HepG2 (cell line): ENCODE measurements at regions not wholly inside any gene's neighbourhood (a gene's known extent, or its start where the extent isn't known, plus 50 kb on each side); places are given as distances from the start of the nearest gene placed in this dataset.

ENCODE experiments used
- ATAC-seq: fragments of 200-7000 bp; cut with Tn5 transposase; 3 replicates; pipeline ENCODE4 v1.9.1; 2020; ENCODE audit warnings: mild to moderate bottlenecking, moderate library complexity
- BruUV-seq: library from RNA; stranded (reverse); fragments of 400-500 nt; replicated peaks from 2 replicates; lab custom pipeline; 2021; lab: Mats Ljungman, UMichigan
- CTCF ChIA-PET: fragments of 300-600 bp; formaldehyde crosslinking; extraction: SDS; loops from one replicate; lab custom pipeline; 2021; ENCODE audit warnings: low total read pairs, inconsistent platforms, low intra/inter-chr PET ratio; lab: Yijun Ruan, JAX
- POLR2A ChIA-PET: fragments of 350-600 bp; sonication (Branson Sonifier 250); formaldehyde crosslinking; loops from one replicate; lab custom pipeline; 2020; ENCODE audit warnings: antibody characterized with exemption, inconsistent platforms; lab: Yijun Ruan, JAX
- DNase-seq: peaks from one replicate; pipeline ENCODE4 v3.0.0-alpha.2; 2015; ENCODE audit warnings: low spot score
- FAIRE-seq: peaks from 3 replicates; lab custom pipeline; 2011; peaks lifted over from hg19 to GRCh38; lab: Jason Lieb, UNC
- H2AFZ ChIP-seq: one replicate; pipeline ENCODE4 v1.6.1; 2011; ENCODE audit warnings: low read length, inconsistent platforms
- H3K27ac ChIP-seq: fragments of 300-600 bp; 3 replicates; pipeline ENCODE4 v1.8.0; 2011; ENCODE audit warnings: mixed run types, mild to moderate bottlenecking, mixed read lengths, low read length, inconsistent platforms; ENCODE audit not compliant: insufficient read depth; ENCODE audit errors: extremely low read length
- H3K27me3 ChIP-seq, 2 experiments: fragments of 200-600 bp in 1 of 2; 2 replicates in 1 of 2; 3 replicates in 1 of 2; pipeline versions ENCODE4 v1.6.0 to v1.8.0; 2011; ENCODE audit warnings: low read length in 2 of 2, mild to moderate bottlenecking in 2 of 2, moderate library complexity in 2 of 2, inconsistent platforms in 1 of 2; ENCODE audit not compliant: insufficient read depth in 2 of 2, control insufficient read depth in 1 of 2
- H3K36me3 ChIP-seq, 2 experiments: fragments of 200-600 bp in 1 of 2; replicated peaks in 1 of 2; 2 replicates in 1 of 2; 3 replicates in 1 of 2; pipeline versions ENCODE4 v1.5.1 to v1.8.0; 2011; ENCODE audit warnings: low read length in 2 of 2, inconsistent platforms in 1 of 2; ENCODE audit not compliant: insufficient read depth in 2 of 2, control insufficient read depth in 1 of 2
- H3K4me1 ChIP-seq: 2 replicates; pipeline ENCODE4 v1.5.1; 2012; ENCODE audit warnings: low read length, inconsistent platforms; ENCODE audit not compliant: insufficient read depth
- H3K4me2 ChIP-seq: 2 replicates; pipeline ENCODE4 v1.6.0; 2011; ENCODE audit warnings: low read depth, low read length, inconsistent platforms
- H3K4me3 ChIP-seq, 3 experiments: fragments of 200-600 bp in 1 of 3; sonication (generic), shearing (Covaris generic) in 1 of 3; replicated peaks in 1 of 3; 2 replicates each; pipeline ENCODE4 v1.5.1; 2011 to 2016; ENCODE audit warnings: low read length in 3 of 3, inconsistent platforms in 2 of 3, low read depth in 2 of 3, mild to moderate bottlenecking in 2 of 3, control low read depth in 1 of 3, mixed read lengths in 1 of 3; ENCODE audit not compliant: insufficient read depth in 1 of 3
- H3K79me2 ChIP-seq: one replicate; pipeline ENCODE4 v1.6.1; 2011; ENCODE audit warnings: low read length, inconsistent platforms; ENCODE audit not compliant: insufficient read depth
- H3K9ac ChIP-seq: 2 replicates; pipeline ENCODE4 v1.6.0; 2011; ENCODE audit warnings: mild to moderate bottlenecking, low read depth, low read length, inconsistent platforms; ENCODE audit not compliant: insufficient read depth
- H3K9me3 ChIP-seq: 2 replicates; pipeline ENCODE4 v1.5.1; 2012; ENCODE audit warnings: mild to moderate bottlenecking, low read length
- H4K20me1 ChIP-seq: 2 replicates; pipeline ENCODE4 v1.6.0; 2011; ENCODE audit warnings: inconsistent platforms, mild to moderate bottlenecking, low read length, moderate library complexity; ENCODE audit not compliant: insufficient read depth
- CCDC6 ChIP-seq: sonication (generic); formaldehyde crosslinking; IDR thresholded peaks from 2 replicates; pipeline ENCODE4 v1.8.1; 2022; ENCODE audit warnings: mild to moderate bottlenecking, missing genetic modification reagents, moderate library complexity
- CEBPG ChIP-seq: IDR thresholded peaks from 2 replicates; pipeline ENCODE4 v1.6.1; 2016
- HOXA5 ChIP-seq: sonication (generic); formaldehyde crosslinking; IDR thresholded peaks from 2 replicates; pipeline ENCODE4 v1.4.0; 2020; ENCODE audit warnings: missing genetic modification reagents
- KDM4B ChIP-seq: sonication (generic); formaldehyde crosslinking; IDR thresholded peaks from 2 replicates; pipeline ENCODE4 v1.4.0; 2020; ENCODE audit warnings: missing genetic modification reagents
- KMT2B ChIP-seq: IDR thresholded peaks from 2 replicates; pipeline ENCODE4 v1.6.1; 2016; ENCODE audit warnings: missing genetic modification reagents, missing compliant biosample characterization
- PAX8 ChIP-seq: sonication (generic); formaldehyde crosslinking; IDR thresholded peaks from 2 replicates; pipeline ENCODE4 v1.8.0; 2022; ENCODE audit warnings: mild to moderate bottlenecking, missing genetic modification reagents, borderline replicate concordance
- PAXIP1 ChIP-seq: sonication (generic); formaldehyde crosslinking; conservative IDR thresholded peaks from 2 replicates; pipeline ENCODE4 v1.4.0; 2020; ENCODE audit warnings: mild to moderate bottlenecking, missing genetic modification reagents, moderate library complexity
- PBX2 ChIP-seq: IDR thresholded peaks from 2 replicates; pipeline ENCODE4 v1.6.1; 2016; ENCODE audit warnings: control low read depth
- PREB ChIP-seq: sonication (generic); formaldehyde crosslinking; IDR thresholded peaks from 2 replicates; pipeline ENCODE4 v1.4.0; 2020; ENCODE audit warnings: missing genetic modification reagents
- PRMT3 ChIP-seq: sonication (generic); formaldehyde crosslinking; IDR thresholded peaks from 2 replicates; pipeline ENCODE4 v1.8.1; 2022; ENCODE audit warnings: low read depth, mild to moderate bottlenecking, moderate library complexity, missing genetic modification reagents, borderline replicate concordance
- RCOR2 ChIP-seq: IDR thresholded peaks from 2 replicates; pipeline ENCODE4 v1.6.1; 2016; ENCODE audit warnings: missing biosample characterization, missing genetic modification reagents
- SAP130 ChIP-seq: IDR thresholded peaks from 2 replicates; pipeline ENCODE4 v1.6.1; 2016; ENCODE audit warnings: low read depth
- ZMAT3 ChIP-seq: sonication (generic); formaldehyde crosslinking; conservative IDR thresholded peaks from 2 replicates; pipeline ENCODE4 v1.7.0; 2021; ENCODE audit warnings: missing genetic modification reagents
- ZMYM3 ChIP-seq: sonication (generic); formaldehyde crosslinking; IDR thresholded peaks from 2 replicates; pipeline ENCODE4 v1.5.1; 2020; ENCODE audit warnings: mild to moderate bottlenecking, missing genetic modification reagents
- ZNF230 ChIP-seq: sonication (generic); formaldehyde crosslinking; IDR thresholded peaks from 2 replicates; pipeline ENCODE4 v1.4.0; 2020; ENCODE audit warnings: mild to moderate bottlenecking, missing genetic modification reagents
- ZNF670 ChIP-seq: sonication (generic); formaldehyde crosslinking; IDR thresholded peaks from 2 replicates; pipeline ENCODE4 v1.8.0; 2022; ENCODE audit warnings: mild to moderate bottlenecking, missing genetic modification reagents, borderline replicate concordance
- ZNF720 ChIP-seq: sonication (generic); formaldehyde crosslinking; IDR thresholded peaks from 2 replicates; pipeline ENCODE4 v1.4.0; 2020; ENCODE audit warnings: missing genetic modification reagents
- whole genome bisulfite sequencing: methylation state at CpG from one replicate; pipeline ENCODE4 v1.1.6; 2017; ENCODE audit warnings: low lambda C conversion rate; 5-methylcytosine and 5-hydroxymethylcytosine counted together
- in situ Hi-C: cut with HindIII; loops from 2 replicates; pipeline ENCODE4 v1.10.0; 2017; ENCODE audit warnings: low pct_unique_long_range_greater_than_20kb; ENCODE audit not compliant: extremely low pct_ligation_motif_present
- intact Hi-C: fragments of 100-400 bp; cut with micrococcal nuclease; formaldehyde crosslinking; loops from one replicate; pipeline ENCODE4 v1.10.0; 2022; ENCODE audit not compliant: unreplicated experiment

GRCh38 chr9:105044518-105044917 is 116.6 kb upstream of the ABCA1 start (continued):
- TF ChIP-seq CCDC6 (CRISPR knock-in tag) (no peak), KDM4B (CRISPR knock-in tag) (no peak), CEBPG (CRISPR knock-in tag) (no peak), ZMYM3 (CRISPR knock-in tag) (no peak), PAX8 (CRISPR knock-in tag) (no peak), PRMT3 (CRISPR knock-in tag) (no peak), ZNF670 (CRISPR knock-in tag) (no peak), ZMAT3 (no peak)

- DNase-seq (no peak), FAIRE-seq (no peak), ATAC-seq (no peak; the same call in 2 of the 3 replicates)
- Histone ChIP-seq H3K9ac (no peak overlapping the region), H3K27ac (no peak overlapping the region), H2AFZ (no peak overlapping the region), H3K79me2 (no peaks in the 10 kb centered on the region), H3K27me3 (no peaks in the 10 kb centered on the region), H3K36me3 (no peaks in the 10 kb centered on the region), H3K9me3 (no peaks in the 10 kb centered on the region), H3K4me2 (0 out of 2 replicates have a peak overlapping the region, but pooled peaks have one; percentile 4), H3K4me1 (peaks cover 28% of the 10 kb centered on the region), H4K20me1 (no peaks in the 10 kb centered on the region), H3K4me3 (no peak overlapping the region)
- POLR2A ChIA-PET: interaction anchor here (1.2 to 1.4 kb wide), 2 partner anchors 18 to 121 kb away, joined by 3 to 8 read pairs; no protein-coding TSS in a partner anchor
- CTCF ChIA-PET: no interaction called here
- WGBS: 35% methylated on average over 2 of the region's 2 CpGs
- in situ Hi-C loops (no loop called here), intact Hi-C loops (no loop called here)
- BruUV-seq: no TSS peak
- no peak for TF ChIP-seq ZNF230 (CRISPR knock-in tag)
- TF ChIP-seq PBX2: no peak
- TF ChIP-seq KMT2B (CRISPR knock-in tag): no peak
- TF ChIP-seq SAP130 (CRISPR knock-in tag): 0 out of 2 replicates have a peak, but pooled peaks have one; percentile 4
- TF ChIP-seq HOXA5 (CRISPR knock-in tag): 0 out of 2 replicates have a peak, but pooled peaks have one; percentile 13
- TF ChIP-seq PREB (CRISPR knock-in tag): no peak
- TF ChIP-seq RCOR2: 0 out of 2 replicates have a peak, but pooled peaks have one; percentile 26
- peak; percentile 50; the same call in 1 of the 2 replicates for TF ChIP-seq PAXIP1 (CRISPR knock-in tag)
- TF ChIP-seq ZNF720 (CRISPR knock-in tag): no peak
Measured at GRCh38 chr9:105046907-105047741, 119.2 kb upstream of the ABCA1 start.
